HEK293T (cell line): ENCODE measurements at regions not wholly inside any gene's neighbourhood (a gene's known extent, or its start where the extent isn't known, plus 50 kb on each side); places are given as distances from the start of the nearest gene placed in this dataset.
"Not testable (repeated sequence)": the region's sequence is repeated elsewhere in the genome, so short reads cannot be mapped to it uniquely, and the experiment has no call there.

ENCODE experiments used
- CTCF ChIA-PET: fragments of 350-600 bp; formaldehyde crosslinking; extraction: SDS; loops from one replicate; lab custom pipeline; 2021; ENCODE audit warnings: antibody characterized with exemption, inconsistent platforms; lab: Yijun Ruan, JAX
- POLR2A ChIA-PET: fragments of 350-600 bp; formaldehyde crosslinking; extraction: SDS; loops from one replicate; lab custom pipeline; 2020; ENCODE audit warnings: antibody characterized with exemption, inconsistent platforms; lab: Yijun Ruan, JAX
- DNase-seq: peaks from one replicate; pipeline ENCODE4 v3.0.0; 2012; ENCODE audit warnings: mixed read lengths; ENCODE audit errors: extremely low spot score
- ARNT ChIP-seq: fragments of 450-650 bp; IDR thresholded peaks from 2 replicates; pipeline ENCODE4 v1.6.1; 2017; ENCODE audit warnings: mild to moderate bottlenecking
- BHLHE40 ChIP-seq: fragments of 450-650 bp; IDR thresholded peaks from 2 replicates; pipeline ENCODE4 v1.6.1; 2016; ENCODE audit warnings: mild to moderate bottlenecking, moderate library complexity, borderline replicate concordance
- CTBP1 ChIP-seq: fragments of 450-650 bp; IDR thresholded peaks from 2 replicates; pipeline ENCODE4 v1.6.1; 2016; ENCODE audit warnings: borderline replicate concordance
- ELF4 ChIP-seq: fragments of 450-650 bp; IDR thresholded peaks from 2 replicates; pipeline ENCODE4 v1.6.1; 2017; ENCODE audit warnings: antibody characterized with exemption
- FOXA1 ChIP-seq: fragments of 450-650 bp; IDR thresholded peaks from 2 replicates; pipeline ENCODE4 v1.6.1; 2016; ENCODE audit warnings: mild to moderate bottlenecking
- FOXK2 ChIP-seq: fragments of 450-650 bp; IDR thresholded peaks from 2 replicates; pipeline ENCODE4 v1.6.1; 2016; ENCODE audit warnings: mild to moderate bottlenecking
- FOXM1 ChIP-seq: fragments of 450-650 bp; IDR thresholded peaks from 2 replicates; pipeline ENCODE4 v1.6.1; 2017; ENCODE audit warnings: mild to moderate bottlenecking, borderline replicate concordance
- HDGF ChIP-seq: fragments of 450-650 bp; IDR thresholded peaks from 2 replicates; pipeline ENCODE4 v1.6.1; 2017; ENCODE audit warnings: antibody characterized with exemption, borderline replicate concordance
- L3MBTL2 ChIP-seq: fragments of 450-650 bp; conservative IDR thresholded peaks from 2 replicates; pipeline ENCODE4 v1.6.1; 2016; ENCODE audit warnings: mild to moderate bottlenecking
- LEF1 ChIP-seq: fragments of 450-650 bp; IDR thresholded peaks from 2 replicates; pipeline ENCODE4 v1.6.1; 2017; ENCODE audit warnings: mild to moderate bottlenecking, borderline replicate concordance
- NFRKB ChIP-seq: fragments of 450-650 bp; IDR thresholded peaks from 2 replicates; pipeline ENCODE4 v1.6.1; 2016; ENCODE audit warnings: mild to moderate bottlenecking, moderate library complexity
- SP1 ChIP-seq: fragments of 450-650 bp; IDR thresholded peaks from 2 replicates; pipeline ENCODE4 v1.6.1; 2017
- SUZ12 ChIP-seq: fragments of 450-650 bp; IDR thresholded peaks from 2 replicates; pipeline ENCODE4 v1.6.1; 2016; ENCODE audit warnings: mild to moderate bottlenecking
- TARDBP ChIP-seq: fragments of 450-650 bp; IDR thresholded peaks from 2 replicates; pipeline ENCODE4 v1.6.1; 2016
- ZNF384 ChIP-seq: fragments of 450-650 bp; IDR thresholded peaks from 2 replicates; pipeline ENCODE4 v1.6.1; 2016
- TF ChIP-seq, protein P1 (sequence below): fragments of 450-650 bp; IDR thresholded peaks from 2 replicates; pipeline ENCODE4 v1.6.1; 2016

GRCh38 chr2:185417688-185418087, 320.9 kb upstream of the FSIP2 start:
- ChIA-PET POLR2A (no interaction called here), CTCF (no interaction called here)
- no peak for DNase-seq
- TF ChIP-seq BHLHE40 (no peak), ZNF384 (no peak), LEF1 (no peak), FOXA1 (no peak), CTBP1 (no peak), FOXM1 (no peak), HDGF (no peak)

DNA sequence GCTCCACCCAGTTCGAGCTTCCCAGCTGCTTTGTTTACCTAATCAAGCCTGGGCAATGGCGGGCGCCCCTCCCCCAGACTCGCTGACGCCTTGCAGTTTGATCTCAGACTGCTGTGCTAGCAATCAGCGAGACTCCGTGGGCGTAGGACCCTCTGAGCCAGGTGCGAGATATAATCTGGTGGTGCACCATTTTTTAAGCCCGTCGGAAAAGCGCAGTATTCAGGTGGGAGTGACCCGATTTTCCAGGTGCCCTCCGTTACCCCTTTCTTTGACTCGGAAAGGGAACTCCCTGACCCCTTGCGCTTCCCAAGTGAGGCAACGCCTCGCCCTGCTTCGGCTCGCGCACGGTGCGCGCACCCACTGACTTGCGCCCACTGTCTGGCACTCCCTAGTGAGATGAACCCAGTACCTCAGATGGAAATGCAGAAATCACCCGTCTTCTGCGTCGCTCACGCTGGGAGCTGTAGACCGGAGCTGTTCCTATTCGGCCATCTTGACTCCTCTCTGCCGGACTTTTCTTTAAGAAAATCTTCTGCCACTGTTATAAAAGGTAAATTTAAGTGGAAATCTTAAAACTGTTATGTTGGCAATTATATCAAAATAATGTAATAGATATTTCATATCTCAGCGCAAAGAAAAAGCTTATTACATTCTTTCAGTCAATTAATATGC, 313.5 kb upstream of the FSIP2 start:
- CTCF ChIA-PET, DNase-seq, POLR2A ChIA-PET: not testable (repeated sequence)

GRCh38 chr2:185428000-185428399, 310.6 kb upstream of the FSIP2 start:
- POLR2A ChIA-PET: no interaction called here
- DNase-seq: no peak
- CTCF ChIA-PET: no interaction called here
- TF ChIP-seq BHLHE40 (no peak), FOXK2 (no peak), SUZ12 (no peak), FOXM1 (no peak), SP1 (no peak), TARDBP (no peak), HDGF (no peak), FOXA1 (no peak), LEF1 (no peak), ELF4 (no peak), NFRKB (no peak)

- no peak for DNase-seq
- no peak for TF ChIP-seq FOXA1
- TF ChIP-seq HDGF: no peak
- ChIA-PET POLR2A (no interaction called here), CTCF (no interaction called here)
Measured at GRCh38 chr2:185433824-185434223, 304.8 kb upstream of the FSIP2 start.

DNA sequence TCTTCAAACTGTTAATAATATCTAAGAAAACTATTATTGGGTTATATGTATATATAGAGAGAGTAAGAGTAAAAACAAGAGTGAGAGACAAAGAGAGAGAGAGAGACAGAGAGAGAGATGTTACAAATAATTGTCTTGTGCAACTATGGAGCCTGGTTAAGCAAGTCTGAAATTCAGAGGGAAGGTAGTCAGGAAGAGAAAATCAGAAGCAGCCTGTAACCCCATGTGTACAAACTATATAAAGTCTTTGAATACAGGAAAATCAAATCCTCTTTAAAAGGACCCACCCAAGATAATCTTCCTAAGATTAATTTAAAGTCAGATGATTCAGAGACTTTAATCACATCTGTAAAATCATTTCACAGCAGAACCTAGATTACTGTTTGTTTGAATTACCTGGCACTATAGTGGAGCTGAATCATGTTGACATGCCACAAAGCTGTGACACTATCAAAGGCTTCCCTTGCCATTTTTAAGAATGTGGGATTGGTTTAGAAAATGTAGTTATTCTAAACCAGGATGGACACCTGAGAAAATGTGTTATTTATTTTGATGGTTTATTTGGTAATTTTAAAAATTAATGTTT, 301.7 kb upstream of the FSIP2 start:
- DNase-seq: no peak
- CTCF ChIA-PET: no interaction called here
- POLR2A ChIA-PET: no interaction called here
- no peak for TF ChIP-seq HDGF
- no peak for TF ChIP-seq BHLHE40
- no peak for TF ChIP-seq L3MBTL2
- no peak for TF ChIP-seq LEF1
- TF ChIP-seq TARDBP: no peak
- no peak for TF ChIP-seq ZNF384
- no peak for TF ChIP-seq NFRKB
- no peak for TF ChIP-seq CTBP1
- TF ChIP-seq, protein P1, sequence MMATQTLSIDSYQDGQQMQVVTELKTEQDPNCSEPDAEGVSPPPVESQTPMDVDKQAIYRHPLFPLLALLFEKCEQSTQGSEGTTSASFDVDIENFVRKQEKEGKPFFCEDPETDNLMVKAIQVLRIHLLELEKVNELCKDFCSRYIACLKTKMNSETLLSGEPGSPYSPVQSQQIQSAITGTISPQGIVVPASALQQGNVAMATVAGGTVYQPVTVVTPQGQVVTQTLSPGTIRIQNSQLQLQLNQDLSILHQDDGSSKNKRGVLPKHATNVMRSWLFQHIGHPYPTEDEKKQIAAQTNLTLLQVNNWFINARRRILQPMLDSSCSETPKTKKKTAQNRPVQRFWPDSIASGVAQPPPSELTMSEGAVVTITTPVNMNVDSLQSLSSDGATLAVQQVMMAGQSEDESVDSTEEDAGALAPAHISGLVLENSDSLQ: no peak
- no peak for TF ChIP-seq SUZ12
- TF ChIP-seq ELF4: no peak
- no peak for TF ChIP-seq ARNT
- no peak for TF ChIP-seq FOXK2
- TF ChIP-seq FOXM1: no peak
- no peak for TF ChIP-seq SP1
- no peak for TF ChIP-seq FOXA1

- ChIA-PET CTCF (no interaction called here), POLR2A (no interaction called here)
- TF ChIP-seq LEF1 (no peak), ARNT (no peak), L3MBTL2 (no peak), ZNF384 (no peak), SP1 (no peak), FOXK2 (no peak), SUZ12 (no peak), FOXA1 (no peak), HDGF (no peak), ELF4 (no peak), TARDBP (no peak)
- DNase-seq: no peak
Measured at GRCh38 chr2:185441486-185442005, 297.1 kb upstream of the FSIP2 start.

- TF ChIP-seq LEF1 (no peak), ARNT (no peak), BHLHE40 (no peak), HDGF (no peak), ZNF384 (no peak), L3MBTL2 (no peak), CTBP1 (no peak), FOXA1 (no peak)
- TF ChIP-seq, protein P1: no peak
- ChIA-PET CTCF (no interaction called here), POLR2A (no interaction called here)
- DNase-seq: no peak
Measured at GRCh38 chr2:185456517-185456916, 282.1 kb upstream of the FSIP2 start.

- DNase-seq: no peak
- ChIA-PET CTCF (no interaction called here), POLR2A (no interaction called here)
- TF ChIP-seq SUZ12 (no peak), ELF4 (no peak), NFRKB (no peak), TARDBP (no peak), SP1 (no peak), L3MBTL2 (no peak), FOXK2 (no peak)
Measured at GRCh38 chr2:185463481-185463880, 275.1 kb upstream of the FSIP2 start.
